ENCODE measurements at regions not wholly inside any gene's neighbourhood (a gene's known extent, or its start where the extent isn't known, plus 50 kb on each side); places are given as distances from the start of the nearest gene placed in this dataset.

DNA sequence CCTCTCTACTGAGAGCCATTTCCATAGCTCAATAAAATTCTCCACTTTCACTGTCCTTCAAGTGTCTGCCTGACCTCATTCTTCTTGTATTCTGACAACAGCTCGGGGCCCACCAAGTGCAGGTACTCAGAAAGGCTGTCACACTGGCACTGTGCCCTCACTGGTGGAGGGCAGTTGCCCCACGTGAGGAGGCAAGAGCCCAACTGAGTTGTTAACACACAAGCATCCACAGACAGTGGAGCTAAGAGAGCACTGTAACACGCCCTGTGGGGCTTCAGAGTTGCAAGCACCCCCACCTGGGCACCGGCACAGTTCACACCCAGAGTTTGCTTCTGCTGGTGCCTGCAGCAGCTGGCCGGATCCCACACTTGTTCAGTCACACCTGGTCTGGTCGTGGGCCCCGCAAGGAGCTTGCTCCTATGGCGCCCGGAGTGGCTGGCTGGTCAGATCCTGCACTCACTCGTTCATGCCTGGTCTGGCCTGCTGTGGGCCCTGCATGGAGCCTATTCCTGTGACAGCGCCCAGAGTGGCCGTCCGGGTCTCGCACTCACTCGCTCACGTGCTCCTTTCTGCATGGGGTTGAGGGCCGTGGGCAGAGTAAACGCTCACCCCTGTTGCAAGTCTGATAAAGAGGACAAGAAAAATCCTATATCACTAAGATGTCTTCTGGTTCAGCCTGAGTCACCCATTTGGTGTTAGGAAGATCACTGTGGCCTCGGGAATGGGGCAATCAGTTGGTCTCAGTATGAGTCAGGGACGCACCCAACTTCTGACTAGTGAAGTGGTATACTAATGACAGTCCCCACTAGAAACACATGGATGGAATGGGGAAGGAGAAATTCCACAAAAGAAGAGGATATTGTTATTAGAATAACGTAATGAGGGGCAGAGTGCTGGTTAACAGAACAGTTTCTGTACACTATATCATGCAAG is 87.0 kb upstream of the CCNH start:
- DNase-seq = no peak

All from NCI-H1105 (cell line).